OCI-LY7 (cell line): ENCODE measurements at regions not wholly inside any gene's neighbourhood (a gene's known extent, or its start where the extent isn't known, plus 50 kb on each side); places are given as distances from the start of the nearest gene placed in this dataset.

ENCODE experiments used
- EZH2phosphoT487 ChIP-seq: fragments of 200-600 bp; sonication (generic); IDR thresholded peaks from 2 replicates; pipeline ENCODE4 v1.6.1; 2018; ENCODE audit warnings: low read depth, borderline replicate concordance, mild to moderate bottlenecking, mixed run types, antibody characterized with exemption, low read length, moderate library complexity, mixed read lengths
- TF ChIP-seq, protein P1 (sequence below): fragments of 200-600 bp; sonication (generic); conservative IDR thresholded peaks from 2 replicates; pipeline ENCODE4 v1.5.1; 2014; ENCODE audit warnings: mild to moderate bottlenecking, antibody characterized with exemption, low read length, moderate library complexity, mixed read lengths

DNA sequence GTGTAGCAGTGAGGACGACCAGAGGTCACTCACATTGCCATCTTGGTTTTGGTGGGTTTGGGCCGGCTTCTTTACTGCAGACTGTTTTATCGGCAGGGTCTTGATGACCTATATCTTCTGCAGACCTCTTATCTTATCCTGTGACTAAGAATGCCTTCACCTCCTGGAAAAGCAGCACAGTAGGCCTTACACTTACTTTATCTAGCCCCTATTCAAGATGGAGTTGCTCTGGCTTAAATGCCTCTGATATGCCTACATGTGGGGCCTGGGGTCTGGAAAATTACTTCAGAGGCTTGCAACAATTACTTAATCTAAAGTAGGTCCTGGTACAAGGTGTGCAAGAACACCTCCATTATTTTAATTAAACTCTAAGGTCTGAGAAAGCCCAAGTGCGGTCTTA lies 86.9 kb upstream of the IL12B start:
- TF ChIP-seq, protein P1, sequence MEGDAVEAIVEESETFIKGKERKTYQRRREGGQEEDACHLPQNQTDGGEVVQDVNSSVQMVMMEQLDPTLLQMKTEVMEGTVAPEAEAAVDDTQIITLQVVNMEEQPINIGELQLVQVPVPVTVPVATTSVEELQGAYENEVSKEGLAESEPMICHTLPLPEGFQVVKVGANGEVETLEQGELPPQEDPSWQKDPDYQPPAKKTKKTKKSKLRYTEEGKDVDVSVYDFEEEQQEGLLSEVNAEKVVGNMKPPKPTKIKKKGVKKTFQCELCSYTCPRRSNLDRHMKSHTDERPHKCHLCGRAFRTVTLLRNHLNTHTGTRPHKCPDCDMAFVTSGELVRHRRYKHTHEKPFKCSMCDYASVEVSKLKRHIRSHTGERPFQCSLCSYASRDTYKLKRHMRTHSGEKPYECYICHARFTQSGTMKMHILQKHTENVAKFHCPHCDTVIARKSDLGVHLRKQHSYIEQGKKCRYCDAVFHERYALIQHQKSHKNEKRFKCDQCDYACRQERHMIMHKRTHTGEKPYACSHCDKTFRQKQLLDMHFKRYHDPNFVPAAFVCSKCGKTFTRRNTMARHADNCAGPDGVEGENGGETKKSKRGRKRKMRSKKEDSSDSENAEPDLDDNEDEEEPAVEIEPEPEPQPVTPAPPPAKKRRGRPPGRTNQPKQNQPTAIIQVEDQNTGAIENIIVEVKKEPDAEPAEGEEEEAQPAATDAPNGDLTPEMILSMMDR = no peak
- no peak for TF ChIP-seq EZH2phosphoT487
